HCT116 (cell line): ENCODE measurements at regions not wholly inside any gene's neighbourhood (a gene's known extent, or its start where the extent isn't known, plus 50 kb on each side); places are given as distances from the start of the nearest gene placed in this dataset.

Experiments
- EGR1 ChIP-seq: IDR thresholded peaks from 2 replicates; pipeline ENCODE4 v1.6.1; 2012; ENCODE audit warnings: low read depth
- TF ChIP-seq, protein P1 (sequence below): IDR thresholded peaks from 2 replicates; pipeline ENCODE4 v1.6.1; 2012; ENCODE audit warnings: low read depth

DNA sequence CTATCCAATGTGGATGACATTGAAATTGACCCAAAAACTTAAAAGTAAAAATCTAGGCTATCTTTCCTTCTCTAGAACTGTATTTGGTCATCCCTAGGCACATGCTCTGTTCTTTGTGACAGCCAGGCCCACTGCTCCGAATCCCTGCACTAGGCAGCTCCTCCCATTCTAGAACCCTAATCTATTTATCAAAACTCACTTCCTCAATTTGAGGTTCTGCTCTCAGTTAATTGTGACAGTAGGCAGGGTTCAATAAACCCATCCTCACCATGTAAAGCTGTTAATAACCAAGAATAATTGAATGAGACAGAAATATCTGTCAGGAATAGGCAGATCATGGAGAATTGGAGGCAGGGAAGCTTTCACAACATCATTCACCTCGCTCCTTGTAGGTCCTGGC, 51.9 kb upstream of the IRF2 start (continued):
- TF ChIP-seq, protein P1, sequence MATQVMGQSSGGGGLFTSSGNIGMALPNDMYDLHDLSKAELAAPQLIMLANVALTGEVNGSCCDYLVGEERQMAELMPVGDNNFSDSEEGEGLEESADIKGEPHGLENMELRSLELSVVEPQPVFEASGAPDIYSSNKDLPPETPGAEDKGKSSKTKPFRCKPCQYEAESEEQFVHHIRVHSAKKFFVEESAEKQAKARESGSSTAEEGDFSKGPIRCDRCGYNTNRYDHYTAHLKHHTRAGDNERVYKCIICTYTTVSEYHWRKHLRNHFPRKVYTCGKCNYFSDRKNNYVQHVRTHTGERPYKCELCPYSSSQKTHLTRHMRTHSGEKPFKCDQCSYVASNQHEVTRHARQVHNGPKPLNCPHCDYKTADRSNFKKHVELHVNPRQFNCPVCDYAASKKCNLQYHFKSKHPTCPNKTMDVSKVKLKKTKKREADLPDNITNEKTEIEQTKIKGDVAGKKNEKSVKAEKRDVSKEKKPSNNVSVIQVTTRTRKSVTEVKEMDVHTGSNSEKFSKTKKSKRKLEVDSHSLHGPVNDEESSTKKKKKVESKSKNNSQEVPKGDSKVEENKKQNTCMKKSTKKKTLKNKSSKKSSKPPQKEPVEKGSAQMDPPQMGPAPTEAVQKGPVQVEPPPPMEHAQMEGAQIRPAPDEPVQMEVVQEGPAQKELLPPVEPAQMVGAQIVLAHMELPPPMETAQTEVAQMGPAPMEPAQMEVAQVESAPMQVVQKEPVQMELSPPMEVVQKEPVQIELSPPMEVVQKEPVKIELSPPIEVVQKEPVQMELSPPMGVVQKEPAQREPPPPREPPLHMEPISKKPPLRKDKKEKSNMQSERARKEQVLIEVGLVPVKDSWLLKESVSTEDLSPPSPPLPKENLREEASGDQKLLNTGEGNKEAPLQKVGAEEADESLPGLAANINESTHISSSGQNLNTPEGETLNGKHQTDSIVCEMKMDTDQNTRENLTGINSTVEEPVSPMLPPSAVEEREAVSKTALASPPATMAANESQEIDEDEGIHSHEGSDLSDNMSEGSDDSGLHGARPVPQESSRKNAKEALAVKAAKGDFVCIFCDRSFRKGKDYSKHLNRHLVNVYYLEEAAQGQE = no peak
- no peak for TF ChIP-seq EGR1
- TF ChIP-seq, all 23 proteins: peak for 0
